ENCODE measurements at regions not wholly inside any gene's neighbourhood (a gene's known extent, or its start where the extent isn't known, plus 50 kb on each side); places are given as distances from the start of the nearest gene placed in this dataset.

GRCh38 chr5:85077581-85077980, 692.9 kb upstream of the EDIL3 start:
- no peak; the same call in 1 of the 2 replicates for TF ChIP-seq CTCF (conservative IDR thresholded peaks at IDR 0.05; ENCODE audit: low read depth, low read length)
- TF ChIP-seq EZH2 (IDR thresholded peaks at IDR 0.05; ENCODE audit: borderline replicate concordance, low read depth, low read length, poor library complexity, severe bottlenecking) = no peak

Data from A673 (cell line).